Natural killer cell treated with Interleukin-12 subunit alpha and Interleukin-12 subunit beta and Interleukin-15 and Interleukin-18, amount 100 ng/mL, for 72 hours (primary cell): ENCODE measurements at regions not wholly inside any gene's neighbourhood (a gene's known extent, or its start where the extent isn't known, plus 50 kb on each side); places are given as distances from the start of the nearest gene placed in this dataset.
"Not testable (repeated sequence)": the region's sequence is repeated elsewhere in the genome, so short reads cannot be mapped to it uniquely, and the experiment has no call there.

Experiments used
- ATAC-seq, 2 donors: fragments of 150-1000 bp; cut with Tn5 transposase in 1 of 2; sonication (Bioruptor Pico), chemical (Tn5 transposase) in 1 of 2; 2 replicates each; pipeline ENCODE4 v1.10.0; 2021
- DNase-seq: peaks from one replicate; pipeline ENCODE4 v3.0.0; 2022; ENCODE audit warnings: low spot score
- H3K27ac Mint-ChIP-seq, 2 donors: 1 replicate in 1 of 2; 2 replicates in 1 of 2; pipeline ENCODE4 v1.8.0; 2022; ENCODE audit warnings: mixed read lengths in 2 of 2, mild to moderate bottlenecking in 1 of 2, moderate library complexity in 1 of 2
- H3K27me3 Mint-ChIP-seq, 2 donors: 1 replicate in 1 of 2; 2 replicates in 1 of 2; pipeline ENCODE4 v1.8.0; 2022; ENCODE audit warnings: mixed read lengths in 2 of 2
- H3K36me3 Mint-ChIP-seq: one replicate; pipeline ENCODE4 v1.8.0; 2022; ENCODE audit warnings: mixed read lengths
- H3K4me1 Mint-ChIP-seq, 2 donors: 1 replicate in 1 of 2; 2 replicates in 1 of 2; pipeline ENCODE4 v1.8.0; 2022; ENCODE audit warnings: low read depth in 2 of 2, mixed read lengths in 2 of 2, mild to moderate bottlenecking in 1 of 2
- H3K4me3 Mint-ChIP-seq: one replicate; pipeline ENCODE4 v1.8.0; 2022; ENCODE audit warnings: mixed read lengths
- H3K9me3 Mint-ChIP-seq: 2 replicates; pipeline ENCODE4 v1.8.0; 2022; ENCODE audit warnings: mixed read lengths

DNA sequence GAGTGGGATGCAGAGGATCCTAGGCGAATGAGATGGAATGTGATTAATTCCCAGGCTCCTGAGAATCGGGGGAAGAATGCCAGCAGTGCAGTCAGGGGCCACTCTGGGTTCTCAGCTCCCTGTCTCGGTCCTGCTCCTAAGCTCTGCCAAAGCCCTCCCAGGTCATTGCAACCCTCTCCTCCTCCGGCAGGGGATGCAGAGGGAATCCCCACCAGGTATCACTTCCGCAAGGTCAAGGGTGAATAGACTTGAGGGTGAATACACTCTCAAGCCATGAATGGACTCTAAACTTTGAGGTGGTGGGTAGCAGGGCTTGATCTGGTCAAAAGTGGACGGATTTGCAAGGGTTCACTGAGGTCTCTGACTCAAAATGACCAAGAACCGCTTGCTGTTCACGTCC is 139.3 kb upstream of the MXRA5 start:
- no peak overlapping the region for H3K27ac Mint-ChIP-seq
- ATAC-seq (no peak), DNase-seq (no peak)
- no peaks in the 10 kb centered on the region for H3K9me3 Mint-ChIP-seq
- no peak overlapping the region for H3K4me3 Mint-ChIP-seq
- H3K36me3 Mint-ChIP-seq = no peaks in the 10 kb centered on the region
- no peaks in the 10 kb centered on the region for H3K4me1 Mint-ChIP-seq
- peaks cover 0 to 8% of the 10 kb centered on the region in 2 donors for H3K27me3 Mint-ChIP-seq

- Mint-ChIP-seq H3K4me3 (no peak overlapping the region), H3K4me1 (no peaks in the 10 kb centered on the region), H3K27me3 (peaks cover 5 to 18% of the 10 kb centered on the region in 2 donors), H3K9me3 (peaks cover 3% of the 10 kb centered on the region), H3K27ac (no peak overlapping the region), H3K36me3 (no peaks in the 10 kb centered on the region)
- ATAC-seq (no peak), DNase-seq (no peak)
Observed at GRCh38 chrX:3479026-3479425, 132.6 kb upstream of the MXRA5 start.

- Mint-ChIP-seq H3K4me3 (no peak overlapping the region), H3K36me3 (no peaks in the 10 kb centered on the region), H3K4me1 (no peaks in the 10 kb centered on the region), H3K27ac (no peak overlapping the region), H3K9me3 (peaks cover 3% of the 10 kb centered on the region), H3K27me3 (peaks cover 11 to 18% of the 10 kb centered on the region in 2 donors)
- ATAC-seq (no peak), DNase-seq (no peak)
Observed at GRCh38 chrX:3476973-3477372, 130.5 kb upstream of the MXRA5 start.

DNA sequence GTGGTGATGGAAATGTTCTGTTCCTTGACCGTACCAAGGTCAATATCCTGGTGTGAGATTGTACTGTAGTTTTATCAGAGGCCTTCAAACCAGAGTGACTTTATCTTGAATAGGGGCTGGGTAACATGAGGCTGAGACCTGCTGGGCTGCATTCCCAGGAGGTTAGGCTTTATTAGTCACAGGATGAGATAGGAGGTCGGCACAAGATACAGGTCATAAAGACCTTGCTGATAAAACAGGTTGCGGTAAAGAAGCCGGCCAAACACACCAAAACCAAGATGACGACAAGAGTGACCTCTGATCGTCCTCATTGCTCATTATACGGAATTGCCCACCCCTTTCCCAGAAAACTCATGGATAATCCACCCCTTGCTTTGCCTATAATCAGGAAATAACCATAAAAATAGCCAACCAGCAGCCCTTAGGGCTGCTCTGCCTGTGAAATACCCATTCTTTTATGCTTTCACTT is 123.8 kb upstream of the MXRA5 start:
- H3K36me3 Mint-ChIP-seq, H3K9me3 Mint-ChIP-seq, H3K27me3 Mint-ChIP-seq, H3K4me1 Mint-ChIP-seq, H3K27ac Mint-ChIP-seq, DNase-seq, H3K4me3 Mint-ChIP-seq, ATAC-seq: not testable (repeated sequence)

DNA sequence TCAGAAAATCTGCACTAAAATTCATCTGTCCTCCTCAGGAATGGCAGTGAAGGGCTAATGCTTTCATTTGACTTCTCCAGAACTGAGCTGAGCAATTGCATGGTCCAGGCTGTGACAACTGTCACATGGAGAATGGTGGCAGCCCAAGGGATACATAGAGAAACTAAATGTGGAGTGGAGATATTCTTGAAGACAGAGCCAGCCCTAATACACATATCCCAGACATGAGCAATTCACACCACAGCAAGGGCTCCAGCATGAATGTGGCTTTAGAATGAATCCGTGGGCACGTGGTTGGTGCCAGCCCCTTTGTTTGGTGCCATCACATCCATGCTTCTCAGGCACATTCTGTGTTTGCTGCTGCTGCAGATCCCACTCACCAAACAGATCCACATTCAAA is 121.6 kb upstream of the MXRA5 start:
- H3K27ac Mint-ChIP-seq = no peak overlapping the region
- no peaks in the 10 kb centered on the region for H3K36me3 Mint-ChIP-seq
- no peak for DNase-seq
- H3K4me3 Mint-ChIP-seq = no peak overlapping the region
- H3K27me3 Mint-ChIP-seq = no peaks in the 10 kb centered on the region
- no peaks in the 10 kb centered on the region for H3K9me3 Mint-ChIP-seq
- no peaks in the 10 kb centered on the region for H3K4me1 Mint-ChIP-seq
- ATAC-seq = no peak

DNA sequence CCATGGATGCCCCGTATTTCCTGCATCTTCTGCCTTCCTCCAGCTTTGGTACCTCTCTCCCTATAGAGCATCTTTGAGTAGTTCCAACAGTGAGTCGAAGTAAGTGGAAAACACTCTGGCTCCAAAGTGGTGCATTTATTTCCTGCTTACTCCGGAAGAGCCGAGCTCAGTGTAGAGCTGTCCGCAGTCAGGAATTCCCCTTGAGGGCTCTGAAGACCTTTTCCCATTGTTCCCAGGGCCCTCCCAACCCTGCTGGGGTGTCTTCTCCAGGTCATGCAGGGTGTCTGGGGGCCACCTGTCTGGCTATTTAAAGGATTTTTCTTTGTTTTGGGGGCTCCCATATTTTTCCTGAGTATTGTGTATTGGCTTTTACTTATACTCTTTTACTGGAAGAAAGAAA is 118.6 kb upstream of the MXRA5 start:
- no peak overlapping the region for H3K27ac Mint-ChIP-seq
- H3K4me3 Mint-ChIP-seq = no peak overlapping the region
- no peaks in the 10 kb centered on the region for H3K9me3 Mint-ChIP-seq
- H3K27me3 Mint-ChIP-seq = peaks cover 0 to 2% of the 10 kb centered on the region in 2 donors
- ATAC-seq = no peak
- H3K36me3 Mint-ChIP-seq = no peaks in the 10 kb centered on the region
- H3K4me1 Mint-ChIP-seq = no peaks in the 10 kb centered on the region
- no peak for DNase-seq

- peaks cover 7 to 12% of the 10 kb centered on the region in 2 donors for H3K27me3 Mint-ChIP-seq
- ATAC-seq = no peak
- H3K27ac Mint-ChIP-seq = no peak overlapping the region
- no peaks in the 10 kb centered on the region for H3K9me3 Mint-ChIP-seq
- H3K4me1 Mint-ChIP-seq = no peaks in the 10 kb centered on the region
- H3K36me3 Mint-ChIP-seq = no peaks in the 10 kb centered on the region
- DNase-seq = no peak
- H3K4me3 Mint-ChIP-seq = no peak overlapping the region
Observed at GRCh38 chrX:3462166-3462508, 115.7 kb upstream of the MXRA5 start.

DNA sequence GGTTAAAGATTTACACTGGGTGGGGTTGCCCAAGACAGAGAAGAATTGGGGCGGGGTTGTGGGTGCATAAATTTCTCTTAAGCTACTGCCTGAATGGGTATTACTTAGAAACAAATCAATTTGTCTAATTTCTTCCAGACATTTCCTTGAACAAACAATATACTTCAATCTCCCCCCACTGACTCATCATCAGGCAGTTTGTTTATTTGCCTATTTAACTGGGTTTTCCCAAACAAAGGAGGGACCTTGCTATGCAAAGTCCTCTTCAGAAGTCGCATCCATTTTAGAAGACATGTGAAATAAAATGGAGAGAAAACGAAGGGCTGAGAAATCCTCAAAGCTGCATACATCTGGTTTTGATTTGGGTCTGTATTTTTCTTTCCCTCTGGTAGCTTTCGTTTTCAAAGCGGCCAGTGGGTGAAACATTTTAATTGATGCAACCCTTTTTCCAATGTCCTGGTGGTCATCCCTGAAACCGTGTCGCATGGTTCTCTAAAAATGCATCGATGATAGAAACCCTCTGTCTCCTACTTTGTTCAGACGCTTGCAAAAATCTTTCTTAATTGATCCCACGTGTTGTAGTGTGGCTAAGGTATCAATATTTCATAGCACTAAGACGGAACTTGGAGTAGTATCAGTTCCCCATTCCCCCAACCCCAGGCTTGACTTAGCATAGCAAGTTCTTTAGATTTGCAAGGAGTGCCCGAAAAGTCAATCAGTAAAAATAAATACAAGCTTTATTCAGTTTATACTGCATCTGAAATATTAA is 115.1 kb upstream of the MXRA5 start:
- Mint-ChIP-seq H3K9me3 (no peaks in the 10 kb centered on the region), H3K27ac (no peak overlapping the region), H3K27me3 (peaks cover 13 to 15% of the 10 kb centered on the region in 2 donors), H3K4me1 (no peaks in the 10 kb centered on the region), H3K4me3 (no peak overlapping the region), H3K36me3 (no peaks in the 10 kb centered on the region)
- ATAC-seq (no peak), DNase-seq (no peak)

DNA sequence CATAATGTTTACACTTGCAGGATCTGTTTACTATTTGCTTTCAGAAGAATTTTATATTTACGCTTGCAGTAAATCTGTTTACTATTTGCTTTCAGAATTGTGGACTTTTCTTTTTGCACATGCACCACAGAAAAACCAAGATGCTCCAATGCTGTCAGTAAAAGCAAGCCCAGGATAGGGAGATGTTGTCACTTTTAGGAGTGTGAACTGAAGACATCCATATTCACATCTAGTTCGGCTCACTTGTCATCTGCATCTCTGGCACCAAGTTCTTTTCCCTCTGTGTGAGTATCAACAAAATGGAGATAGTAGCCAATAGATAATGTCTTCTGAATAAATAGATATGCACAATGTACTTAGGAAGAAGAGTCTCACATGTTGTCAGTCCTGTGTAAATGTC is 109.3 kb upstream of the MXRA5 start:
- Mint-ChIP-seq H3K36me3 (no peaks in the 10 kb centered on the region), H3K4me1 (no peaks in the 10 kb centered on the region), H3K4me3 (no peak overlapping the region), H3K9me3 (no peaks in the 10 kb centered on the region), H3K27me3 (peaks cover 19 to 33% of the 10 kb centered on the region in 2 donors), H3K27ac (no peak overlapping the region)
- DNase-seq = no peak
- no peak for ATAC-seq

DNA sequence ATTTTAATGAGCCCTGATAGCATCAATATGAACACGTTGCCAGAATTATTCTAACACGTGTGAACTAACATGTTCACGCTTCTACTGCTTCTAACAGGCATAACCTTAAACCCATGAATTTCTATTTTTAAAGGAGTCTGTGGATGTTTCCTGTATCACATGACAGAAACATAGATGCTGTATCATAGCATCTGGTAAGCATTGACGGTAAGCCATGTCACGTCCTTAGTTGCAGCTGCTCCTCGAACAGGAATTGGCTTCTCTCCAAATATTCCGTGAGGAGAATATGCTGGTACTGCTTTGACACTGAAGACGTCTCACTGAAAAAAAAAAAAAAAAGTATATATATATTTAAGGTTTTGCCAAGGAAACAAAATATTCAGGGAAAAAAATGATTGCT is 105.1 kb upstream of the MXRA5 start:
- ATAC-seq (no peak), DNase-seq (no peak)
- Mint-ChIP-seq H3K9me3 (no peaks in the 10 kb centered on the region), H3K4me3 (no peak overlapping the region), H3K27me3 (peaks cover 11 to 30% of the 10 kb centered on the region in 2 donors), H3K27ac (no peak overlapping the region), H3K36me3 (no peaks in the 10 kb centered on the region), H3K4me1 (no peaks in the 10 kb centered on the region)

DNA sequence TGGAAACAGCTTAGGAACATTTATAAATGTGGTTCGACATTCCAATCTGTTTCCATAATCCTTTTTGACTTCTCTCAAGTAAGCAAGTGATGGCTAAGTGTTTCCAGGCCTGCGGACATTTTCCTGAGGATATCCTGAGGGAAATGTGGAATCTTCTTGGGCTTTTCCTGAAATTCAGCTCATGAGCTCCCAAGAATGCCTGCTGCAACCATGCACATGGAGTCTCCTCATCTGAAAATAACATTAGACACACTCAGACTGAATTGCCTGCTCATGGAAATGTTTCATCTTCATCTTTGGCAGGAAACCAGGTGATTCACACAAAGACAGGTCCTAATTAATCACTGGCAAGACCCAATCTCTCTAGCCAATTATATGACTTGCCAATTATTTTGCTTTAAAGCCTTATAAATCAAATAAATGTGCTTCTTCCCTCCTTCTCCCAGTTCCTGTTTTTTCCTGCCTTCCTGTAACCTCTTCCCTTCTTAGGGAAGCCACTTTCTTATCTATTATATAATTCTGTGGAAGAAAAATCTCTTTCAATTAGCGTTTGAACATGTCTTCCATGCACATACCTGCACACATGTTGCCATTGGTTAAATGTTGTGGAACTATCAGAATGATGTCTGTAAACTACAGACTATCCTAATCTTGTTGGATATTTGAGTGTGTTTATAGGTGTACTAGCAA is 104.6 kb upstream of the MXRA5 start:
- Mint-ChIP-seq H3K4me3 (no peak overlapping the region), H3K9me3 (no peaks in the 10 kb centered on the region), H3K27me3 (peaks cover 7 to 29% of the 10 kb centered on the region in 2 donors), H3K27ac (no peak overlapping the region), H3K36me3 (no peaks in the 10 kb centered on the region), H3K4me1 (no peaks in the 10 kb centered on the region)
- ATAC-seq = no peak
- no peak for DNase-seq

DNA sequence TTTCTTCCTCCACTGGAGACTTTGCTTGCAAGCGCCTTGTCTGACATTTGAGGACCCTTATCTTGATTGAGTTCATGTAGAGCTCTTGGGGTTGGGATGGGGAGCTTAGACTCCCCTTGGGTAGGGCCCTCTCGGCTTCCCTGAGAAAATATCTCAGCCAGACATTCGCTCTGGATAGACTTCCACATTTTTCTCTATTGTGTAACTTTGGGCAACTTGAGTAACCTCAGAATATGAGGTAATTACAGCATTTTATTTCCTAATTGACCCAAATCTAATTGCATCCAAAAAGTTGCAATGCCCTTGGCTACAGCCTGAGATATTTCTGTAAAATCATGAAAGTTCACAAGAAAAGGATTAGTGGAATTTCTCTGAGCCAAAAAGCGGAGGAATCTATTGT is 102.8 kb upstream of the MXRA5 start:
- peaks cover 9 to 29% of the 10 kb centered on the region in 2 donors for H3K27me3 Mint-ChIP-seq
- ATAC-seq (no peak), DNase-seq (no peak)
- no peak overlapping the region for H3K4me3 Mint-ChIP-seq
- H3K27ac Mint-ChIP-seq = no peak overlapping the region
- H3K4me1 Mint-ChIP-seq = no peaks in the 10 kb centered on the region
- no peaks in the 10 kb centered on the region for H3K9me3 Mint-ChIP-seq
- H3K36me3 Mint-ChIP-seq = no peaks in the 10 kb centered on the region

- no peaks in the 10 kb centered on the region for H3K4me1 Mint-ChIP-seq
- DNase-seq (no peak), ATAC-seq (no peak)
- no peaks in the 10 kb centered on the region for H3K36me3 Mint-ChIP-seq
- H3K4me3 Mint-ChIP-seq = no peak overlapping the region
- H3K27me3 Mint-ChIP-seq = peaks cover 10 to 29% of the 10 kb centered on the region in 2 donors
- H3K9me3 Mint-ChIP-seq = no peaks in the 10 kb centered on the region
- no peak overlapping the region for H3K27ac Mint-ChIP-seq
Observed at GRCh38 chrX:3448563-3448962, 102.1 kb upstream of the MXRA5 start.

GRCh38 chrX:3445806-3446490 is 99.5 kb upstream of the MXRA5 start:
- DNase-seq = no peak
- no peak overlapping the region for H3K4me3 Mint-ChIP-seq
- H3K36me3 Mint-ChIP-seq = no peaks in the 10 kb centered on the region
- H3K27ac Mint-ChIP-seq = no peak overlapping the region
- H3K9me3 Mint-ChIP-seq = no peaks in the 10 kb centered on the region
- no peak for ATAC-seq
- H3K27me3 Mint-ChIP-seq = peaks cover 9 to 12% of the 10 kb centered on the region in 2 donors
- H3K4me1 Mint-ChIP-seq = no peaks in the 10 kb centered on the region
